Vagina (tissue), 2 donors: ENCODE measurements at regions not wholly inside any gene's neighbourhood (a gene's known extent, or its start where the extent isn't known, plus 50 kb on each side); places are given as distances from the start of the nearest gene placed in this dataset.

Experiments
- CTCF ChIP-seq, 3 experiments: fragments of 450-650 bp in 2 of 3; fragments of 200-600 bp in 1 of 3; sonication (generic) in 1 of 3; IDR thresholded peaks; one replicate each; pipeline ENCODE4 v1.5.1; 2017 to 2019; ENCODE audit warnings: antibody characterized with exemption in 3 of 3, mild to moderate bottlenecking in 2 of 3, moderate library complexity in 2 of 3
- POLR2A ChIP-seq, 2 donors: fragments of 450-650 bp; IDR thresholded peaks; one replicate each; pipeline ENCODE4 v1.6.1; 2017; ENCODE audit warnings: antibody characterized with exemption in 2 of 2, mild to moderate bottlenecking in 2 of 2, moderate library complexity in 2 of 2

GRCh38 chr13:84447640-84447978, 565.3 kb upstream of the SLITRK1 start:
- TF ChIP-seq CTCF (IDR thresholded peaks at IDR 0.05) (no peak), POLR2A (IDR thresholded peaks at IDR 0.05) (no peak)
